ENCODE measurements at regions not wholly inside any gene's neighbourhood (a gene's known extent, or its start where the extent isn't known, plus 50 kb on each side); places are given as distances from the start of the nearest gene placed in this dataset.
"Not testable (repeated sequence)": the region's sequence is repeated elsewhere in the genome, so short reads cannot be mapped to it uniquely, and the experiment has no call there.

DNA sequence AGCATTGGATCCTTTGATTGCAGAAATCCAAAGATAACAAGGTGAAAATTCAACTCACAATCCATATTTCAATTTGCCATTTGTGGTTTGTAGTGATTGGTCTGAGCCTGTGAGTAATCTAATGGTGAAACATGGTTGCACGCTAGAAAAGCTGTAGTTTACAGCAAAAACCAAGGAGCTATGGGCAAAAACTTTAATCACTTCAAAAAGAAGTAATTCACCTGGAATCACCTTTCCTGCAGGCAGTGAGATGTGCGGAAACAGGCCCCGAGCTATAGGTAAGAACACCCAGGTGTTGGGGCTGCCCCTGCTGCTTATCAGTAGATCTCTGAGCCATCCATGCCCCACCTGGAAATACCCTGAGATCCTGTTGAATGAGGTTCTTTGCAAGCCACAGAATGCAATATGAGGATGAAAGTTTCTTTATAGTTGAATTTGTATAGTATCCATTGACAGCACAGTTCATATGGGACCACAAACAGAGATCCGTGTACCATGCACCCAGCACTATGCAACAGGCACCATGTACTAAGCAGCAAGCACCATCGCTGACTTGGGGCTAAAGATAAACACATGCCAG, 208.2 kb downstream of the SPP2 start:
- Histone ChIP-seq H3K9ac (ENCODE audit: low read length) (no peak overlapping the region), H3K27ac (ENCODE audit: low read depth, low read length) (no peak overlapping the region), H3K9me3 (ENCODE audit: control insufficient read depth, insufficient read depth, low read depth, low read length) (no peaks in the 10 kb centered on the region)

DNA sequence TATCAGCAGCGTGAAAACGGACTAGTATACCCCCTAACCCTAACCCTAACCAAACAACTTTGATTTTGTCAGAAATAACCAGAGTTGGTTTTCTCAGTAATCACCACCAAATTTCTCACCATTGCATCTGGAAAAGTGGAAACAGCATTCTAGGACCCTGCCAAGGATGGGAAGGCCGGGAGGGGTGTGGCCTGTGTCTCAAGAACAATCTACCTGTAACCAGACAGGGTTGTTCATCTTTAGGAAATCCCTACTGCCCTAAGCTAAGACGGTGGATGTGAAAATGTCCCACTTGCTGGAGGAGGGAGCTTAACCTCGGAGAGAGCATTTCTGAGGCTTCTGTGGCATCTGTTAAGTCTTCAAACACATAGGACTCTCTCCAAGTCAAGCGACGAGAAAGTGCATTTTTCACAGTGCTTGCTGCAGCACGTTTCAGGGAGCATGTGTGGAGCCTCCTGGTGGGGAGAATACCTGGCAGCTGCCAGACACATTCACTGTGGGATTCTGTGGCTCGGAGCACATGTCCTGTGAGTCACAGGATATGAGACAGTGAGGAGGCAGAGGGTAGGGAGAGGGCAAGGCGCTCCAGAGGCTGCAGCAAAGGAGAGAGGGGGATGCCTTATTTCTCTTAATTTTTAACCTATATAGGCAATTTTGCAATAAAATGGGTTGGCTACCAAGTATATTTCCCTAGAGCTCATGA, 207.5 kb downstream of the SPP2 start:
- Histone ChIP-seq H3K36me3 (ENCODE audit: control insufficient read depth, insufficient read depth, low read length) (no peaks in the 10 kb centered on the region), H3K9me3 (ENCODE audit: control insufficient read depth, insufficient read depth, low read depth, low read length) (no peaks in the 10 kb centered on the region), H3K4me1 (ENCODE audit: control insufficient read depth, insufficient read depth, low read length) (peaks cover 4% of the 10 kb centered on the region), H3K27ac (ENCODE audit: low read depth, low read length) (no peak overlapping the region), H3K27me3 (ENCODE audit: control insufficient read depth, insufficient read depth, low read length) (no peaks in the 10 kb centered on the region), H3K9ac (ENCODE audit: low read length) (no peak overlapping the region), H3K4me3 (ENCODE audit: low read depth, low read length) (no peak overlapping the region)

More for the DNA sequence above, 208.2 kb downstream of the SPP2 start:
- Histone ChIP-seq H3K4me1 (ENCODE audit: control insufficient read depth, insufficient read depth, low read length) (peaks cover 4% of the 10 kb centered on the region), H3K36me3 (ENCODE audit: control insufficient read depth, insufficient read depth, low read length) (no peaks in the 10 kb centered on the region), H3K4me3 (ENCODE audit: low read depth, low read length) (no peak overlapping the region), H3K27me3 (ENCODE audit: control insufficient read depth, insufficient read depth, low read length) (no peaks in the 10 kb centered on the region)

DNA sequence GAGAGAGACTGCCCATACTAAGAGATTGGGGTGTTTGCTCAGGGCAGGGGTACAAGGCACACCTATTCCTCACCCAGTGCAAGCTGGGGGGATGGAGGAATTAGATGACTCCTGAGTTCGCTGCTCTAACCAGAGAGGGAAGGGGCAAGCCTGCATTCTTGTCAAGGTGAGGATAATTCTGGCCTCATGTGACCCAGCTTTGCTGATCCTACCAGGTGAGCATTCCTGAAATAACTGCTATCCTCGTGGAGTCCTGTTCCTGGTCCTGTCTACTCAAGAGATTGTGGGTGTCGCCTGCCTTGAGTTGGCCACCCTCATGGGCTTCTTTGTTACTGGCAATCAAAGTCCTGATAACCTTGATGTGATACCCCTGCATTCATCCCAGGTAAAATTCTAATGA, 206.0 kb downstream of the SPP2 start:
- Histone ChIP-seq H3K4me1 (ENCODE audit: control insufficient read depth, insufficient read depth, low read length) (peaks cover 4% of the 10 kb centered on the region), H3K27me3 (ENCODE audit: control insufficient read depth, insufficient read depth, low read length) (no peaks in the 10 kb centered on the region), H3K4me3 (ENCODE audit: low read depth, low read length) (no peak overlapping the region), H3K27ac (ENCODE audit: low read depth, low read length) (no peak overlapping the region), H3K9ac (ENCODE audit: low read length) (no peak overlapping the region), H3K36me3 (ENCODE audit: control insufficient read depth, insufficient read depth, low read length) (no peaks in the 10 kb centered on the region), H3K9me3 (ENCODE audit: control insufficient read depth, insufficient read depth, low read depth, low read length) (no peaks in the 10 kb centered on the region)

DNA sequence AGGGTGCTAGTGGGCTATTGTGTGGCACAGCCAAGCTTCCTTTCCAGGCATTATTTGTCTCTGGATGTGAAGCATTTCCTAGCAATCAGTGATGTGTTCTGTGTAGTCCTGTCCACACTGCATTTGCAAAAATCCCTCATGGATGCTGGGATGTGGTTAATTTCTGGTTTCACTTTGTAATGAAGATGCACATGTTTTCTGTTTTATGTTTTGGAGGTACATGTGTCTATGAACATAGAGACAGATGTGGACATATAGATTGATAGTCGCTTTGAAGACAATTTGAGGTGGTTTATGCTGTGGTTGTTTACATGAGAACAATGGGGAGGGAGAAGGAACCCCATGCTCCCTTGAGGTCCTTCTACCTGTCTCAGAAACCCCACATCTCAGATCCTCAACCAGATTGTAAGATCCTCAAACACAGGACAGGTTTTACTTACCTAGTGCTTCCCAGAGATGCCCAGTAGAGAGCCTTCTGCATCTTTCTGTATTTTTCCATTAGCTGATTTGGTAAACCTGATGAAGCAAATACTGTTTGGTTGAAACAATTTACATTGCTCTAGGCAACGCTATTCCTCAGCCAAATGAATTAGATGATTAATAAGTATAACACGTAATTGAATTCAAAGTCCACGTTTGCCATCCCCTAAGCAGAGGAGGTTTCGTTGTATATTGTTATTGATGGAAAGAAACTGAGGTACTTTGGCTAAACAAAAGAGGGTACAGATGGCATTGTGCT, 204.4 kb downstream of the SPP2 start:
- Histone ChIP-seq H3K4me1 (ENCODE audit: control insufficient read depth, insufficient read depth, low read length) (peaks cover 9% of the 10 kb centered on the region), H3K27me3 (ENCODE audit: control insufficient read depth, insufficient read depth, low read length) (no peaks in the 10 kb centered on the region), H3K36me3 (ENCODE audit: control insufficient read depth, insufficient read depth, low read length) (no peaks in the 10 kb centered on the region), H3K27ac (ENCODE audit: low read depth, low read length) (no peak overlapping the region), H3K9me3 (ENCODE audit: control insufficient read depth, insufficient read depth, low read depth, low read length) (no peaks in the 10 kb centered on the region), H3K4me3 (ENCODE audit: low read depth, low read length) (no peak overlapping the region), H3K9ac (ENCODE audit: low read length) (no peak overlapping the region)

DNA sequence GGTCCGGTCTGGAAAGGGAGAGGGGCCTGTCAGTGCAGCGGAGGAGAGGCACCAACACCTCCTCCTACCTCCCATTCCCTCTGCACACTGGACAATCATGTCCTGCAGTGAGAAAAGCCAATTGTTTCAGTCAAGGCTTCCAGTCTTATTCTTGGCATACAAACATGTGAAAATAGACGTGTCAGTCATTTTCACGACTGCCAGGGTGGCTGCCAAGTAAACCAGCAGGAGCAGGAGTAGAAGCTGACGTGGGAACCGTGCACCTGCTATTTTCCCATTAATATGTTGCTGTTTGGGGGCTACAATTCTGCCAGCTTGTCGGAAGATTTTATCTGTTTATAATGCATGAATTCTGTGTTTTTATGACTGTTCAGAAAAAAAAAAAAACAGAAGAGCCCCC, 202.3 kb downstream of the SPP2 start:
- Histone ChIP-seq H3K9me3 (ENCODE audit: control insufficient read depth, insufficient read depth, low read depth, low read length) (peaks cover 10% of the 10 kb centered on the region; the same call in 1 of the 2 replicates), H3K9ac (ENCODE audit: low read length) (no peak overlapping the region), H3K4me3 (ENCODE audit: low read depth, low read length) (no peak overlapping the region), H3K27ac (ENCODE audit: low read depth, low read length) (no peak overlapping the region), H3K4me1 (ENCODE audit: control insufficient read depth, insufficient read depth, low read length) (peaks cover 6% of the 10 kb centered on the region), H3K36me3 (ENCODE audit: control insufficient read depth, insufficient read depth, low read length) (no peaks in the 10 kb centered on the region), H3K27me3 (ENCODE audit: control insufficient read depth, insufficient read depth, low read length) (no peaks in the 10 kb centered on the region)

DNA sequence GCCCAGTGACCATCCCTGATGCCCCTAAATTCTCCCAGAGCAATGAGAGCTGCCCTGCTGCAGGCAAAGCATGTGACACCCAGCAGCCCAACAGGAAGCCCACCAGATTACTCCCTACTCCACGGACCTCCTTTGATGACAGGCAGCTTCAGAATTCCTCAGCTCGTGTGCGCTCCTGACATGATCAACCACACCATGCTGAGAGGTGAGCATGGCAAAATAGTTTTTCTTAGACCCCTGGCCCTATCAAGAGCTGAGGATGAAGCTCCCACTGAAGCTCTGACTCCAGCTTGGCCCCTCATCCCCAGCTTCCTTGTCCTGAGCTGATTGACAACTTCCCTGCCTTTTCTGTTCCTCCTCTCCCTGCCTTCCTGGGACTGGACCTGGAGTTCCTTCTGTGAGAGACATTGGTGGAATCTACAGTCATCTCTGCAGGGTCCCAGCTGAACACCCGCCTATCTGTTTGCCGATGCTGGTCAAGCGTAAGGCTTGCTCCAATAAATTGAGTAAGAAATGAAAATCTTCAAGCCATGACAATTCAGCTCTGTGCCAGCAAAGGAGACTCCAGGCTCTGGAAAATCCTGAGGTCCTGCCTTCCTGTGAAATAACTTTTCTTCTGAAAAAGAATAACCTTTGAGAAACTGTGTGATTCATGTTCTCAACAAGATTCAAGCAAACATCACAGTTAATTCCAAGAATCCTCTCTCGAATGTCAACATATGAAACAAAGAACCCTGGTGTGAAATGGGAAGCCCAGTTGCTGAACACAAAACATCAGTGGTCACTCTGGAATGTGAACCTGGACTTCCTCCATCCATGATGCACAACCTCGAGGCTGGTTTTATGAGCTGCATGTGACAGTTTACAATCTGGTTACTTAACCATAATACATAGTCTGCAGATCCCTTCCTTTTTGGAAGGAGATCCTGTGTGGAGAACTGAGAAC, 201.1 kb downstream of the SPP2 start:
- Histone ChIP-seq H3K4me1 (ENCODE audit: control insufficient read depth, insufficient read depth, low read length) (peaks cover 5% of the 10 kb centered on the region), H3K9me3 (ENCODE audit: control insufficient read depth, insufficient read depth, low read depth, low read length) (peaks cover 19% of the 10 kb centered on the region; the same call in 1 of the 2 replicates), H3K4me3 (ENCODE audit: low read depth, low read length) (no peak overlapping the region), H3K27me3 (ENCODE audit: control insufficient read depth, insufficient read depth, low read length) (no peaks in the 10 kb centered on the region), H3K9ac (ENCODE audit: low read length) (no peak overlapping the region), H3K27ac (ENCODE audit: low read depth, low read length) (no peak overlapping the region), H3K36me3 (ENCODE audit: control insufficient read depth, insufficient read depth, low read length) (no peaks in the 10 kb centered on the region)

DNA sequence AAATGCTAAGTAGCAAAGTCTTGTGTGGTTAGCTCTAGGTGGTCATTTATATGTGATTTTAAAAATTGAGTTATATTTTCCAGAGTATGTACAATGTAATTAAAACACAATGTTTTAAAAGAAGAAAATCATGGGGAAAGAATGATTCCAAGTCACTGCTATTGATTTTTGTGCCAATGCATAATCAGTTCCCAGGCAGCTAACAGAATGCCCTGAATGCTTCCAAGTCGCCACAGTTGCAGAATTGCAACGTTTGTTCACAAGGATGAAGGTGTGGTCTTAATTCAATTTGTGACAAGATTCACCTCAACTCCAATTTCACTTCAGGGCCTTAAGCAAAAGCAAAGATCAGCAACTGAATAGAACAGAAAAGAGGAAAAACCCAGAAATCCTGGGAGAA, 200.4 kb downstream of the SPP2 start:
- Histone ChIP-seq H3K27ac (ENCODE audit: low read depth, low read length) (no peak overlapping the region), H3K4me1 (ENCODE audit: control insufficient read depth, insufficient read depth, low read length) (peaks cover 5% of the 10 kb centered on the region), H3K9me3 (ENCODE audit: control insufficient read depth, insufficient read depth, low read depth, low read length) (peaks cover 19% of the 10 kb centered on the region; the same call in 1 of the 2 replicates), H3K27me3 (ENCODE audit: control insufficient read depth, insufficient read depth, low read length) (no peaks in the 10 kb centered on the region), H3K9ac (ENCODE audit: low read length) (no peak overlapping the region), H3K4me3 (ENCODE audit: low read depth, low read length) (no peak overlapping the region), H3K36me3 (ENCODE audit: control insufficient read depth, insufficient read depth, low read length) (no peaks in the 10 kb centered on the region)

DNA sequence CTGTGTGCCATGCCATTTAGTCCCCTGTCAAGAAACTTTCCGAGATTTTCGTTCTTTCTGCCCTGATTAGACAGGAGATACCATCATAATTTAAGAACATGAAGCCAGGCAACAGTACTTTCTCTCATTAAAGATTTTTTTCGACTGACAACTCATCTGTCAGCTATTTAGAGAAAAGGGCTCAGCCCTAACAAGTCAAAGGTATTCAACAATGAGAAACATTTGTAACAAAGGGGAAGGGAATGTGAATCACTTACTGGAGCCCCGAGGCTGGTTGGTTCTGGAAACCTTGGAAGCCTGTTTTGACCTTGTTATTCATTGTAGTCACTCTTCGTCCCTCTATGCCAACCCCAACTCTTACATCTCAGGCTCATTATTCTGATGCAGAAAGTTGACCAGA, 199.4 kb downstream of the SPP2 start:
- H3K4me3 ChIP-seq (ENCODE audit: low read depth, low read length), result no peak overlapping the region
- H3K27me3 ChIP-seq (ENCODE audit: control insufficient read depth, insufficient read depth, low read length), result no peaks in the 10 kb centered on the region
- peaks cover 19% of the 10 kb centered on the region; the same call in 1 of the 2 replicates for H3K9me3 ChIP-seq (ENCODE audit: control insufficient read depth, insufficient read depth, low read depth, low read length)
- H3K4me1 ChIP-seq (ENCODE audit: control insufficient read depth, insufficient read depth, low read length), result peaks cover 5% of the 10 kb centered on the region
- H3K9ac ChIP-seq (ENCODE audit: low read length), result no peak overlapping the region
- H3K36me3 ChIP-seq (ENCODE audit: control insufficient read depth, insufficient read depth, low read length), result no peaks in the 10 kb centered on the region
- H3K27ac ChIP-seq (ENCODE audit: low read depth, low read length), result no peak overlapping the region; the same call in 1 of the 2 replicates

DNA sequence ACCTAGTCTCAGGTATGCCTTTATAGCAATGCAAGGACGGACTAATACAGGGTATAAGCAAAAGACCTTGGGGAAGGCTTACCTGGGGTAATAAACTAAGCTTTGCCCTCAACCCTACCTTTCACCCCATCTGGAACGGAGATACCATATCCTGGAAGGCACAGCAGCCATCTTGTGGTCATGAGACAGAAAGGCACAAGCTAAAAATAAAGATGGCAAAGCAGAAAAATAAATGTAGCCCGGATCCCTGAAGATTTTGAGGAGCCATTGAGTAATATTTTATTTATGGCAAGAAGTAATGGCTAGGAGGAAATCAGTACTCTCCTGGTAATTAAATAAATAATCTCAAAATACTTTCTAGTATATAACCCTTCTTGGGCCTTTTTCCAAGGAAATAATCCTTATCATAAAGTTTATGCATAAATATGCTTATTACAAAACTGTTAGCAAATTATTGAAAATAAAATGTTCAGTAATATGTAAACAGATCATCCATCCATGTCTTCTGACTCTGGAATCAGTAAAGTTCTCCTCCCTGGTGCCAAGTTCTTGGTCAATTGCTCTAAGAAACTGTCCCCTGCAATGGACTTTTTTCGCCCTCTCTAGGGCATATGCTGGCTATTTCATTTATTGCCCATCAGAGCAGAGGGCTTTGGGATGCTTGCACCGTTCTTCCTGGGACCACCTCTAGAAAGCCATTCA, 198.7 kb downstream of the SPP2 start:
- H3K4me3 ChIP-seq (ENCODE audit: low read depth, low read length), result no peak overlapping the region
- H3K4me1 ChIP-seq (ENCODE audit: control insufficient read depth, insufficient read depth, low read length), result peaks cover 5% of the 10 kb centered on the region
- H3K27ac ChIP-seq (ENCODE audit: low read depth, low read length), result no peak overlapping the region; the same call in 1 of the 2 replicates
- H3K9me3 ChIP-seq (ENCODE audit: control insufficient read depth, insufficient read depth, low read depth, low read length), result peaks cover 19% of the 10 kb centered on the region; the same call in 1 of the 2 replicates
- no peak overlapping the region for H3K9ac ChIP-seq (ENCODE audit: low read length)
- H3K36me3 ChIP-seq (ENCODE audit: control insufficient read depth, insufficient read depth, low read length), result no peaks in the 10 kb centered on the region
- H3K27me3 ChIP-seq (ENCODE audit: control insufficient read depth, insufficient read depth, low read length), result no peaks in the 10 kb centered on the region

DNA sequence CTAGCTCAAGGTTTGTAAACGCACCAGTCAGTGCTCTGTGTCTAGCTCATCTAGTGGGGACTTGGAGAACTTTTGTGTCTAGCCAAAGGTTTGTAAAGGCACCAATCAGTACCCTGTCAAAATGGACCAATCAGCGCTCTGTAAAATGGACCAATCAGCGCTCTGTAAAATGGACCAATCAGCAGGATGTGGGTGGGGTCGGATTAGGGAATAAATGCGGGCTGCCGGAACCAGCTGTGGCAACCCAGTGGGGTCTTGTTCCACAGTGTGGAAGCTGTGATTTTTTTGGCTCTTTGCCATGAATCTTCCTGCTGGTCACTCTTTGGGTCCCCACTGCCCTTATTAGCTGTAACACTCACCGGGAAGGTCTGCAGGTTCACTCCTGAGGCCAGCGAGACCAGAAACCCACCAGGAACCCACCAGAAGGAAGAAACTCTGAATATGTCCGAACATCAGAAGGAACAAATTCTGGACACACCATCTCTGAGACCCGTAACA, 197.8 kb downstream of the SPP2 start:
- not testable (repeated sequence) for H3K27me3 ChIP-seq (ENCODE audit: control insufficient read depth, insufficient read depth, low read length); H3K4me1 ChIP-seq (ENCODE audit: control insufficient read depth, insufficient read depth, low read length); H3K27ac ChIP-seq (ENCODE audit: low read depth, low read length); H3K36me3 ChIP-seq (ENCODE audit: control insufficient read depth, insufficient read depth, low read length); H3K4me3 ChIP-seq (ENCODE audit: low read depth, low read length); H3K9ac ChIP-seq (ENCODE audit: low read length)
- peaks cover 19% of the 10 kb centered on the region; the same call in 1 of the 2 replicates for H3K9me3 ChIP-seq (ENCODE audit: control insufficient read depth, insufficient read depth, low read depth, low read length)

All from HUES6 (cell line).